HG02759 (cell line): ENCODE measurements at regions not wholly inside any gene's neighbourhood (a gene's known extent, or its start where the extent isn't known, plus 50 kb on each side); places are given as distances from the start of the nearest gene placed in this dataset.

Source experiments
- ATAC-seq: cut with Tn5 transposase; IDR thresholded peaks from one replicate; pipeline ENCODE4 v1.9.1; 2021; ENCODE audit warnings: mild to moderate bottlenecking, moderate library complexity; ENCODE audit not compliant: unreplicated experiment

- ATAC-seq: no peak
Observed at GRCh38 chr1:168782559-168783116, 53.6 kb upstream of the DPT start.

- no peak for ATAC-seq
Observed at GRCh38 chr1:168783458-168784210, 54.6 kb upstream of the DPT start.

GRCh38 chr1:168786476-168787330 is 57.7 kb upstream of the DPT start:
- no peak for ATAC-seq

- ATAC-seq: no peak
Observed at GRCh38 chr1:168788258-168788657, 59.3 kb upstream of the DPT start.

- no peak for ATAC-seq
Observed at GRCh38 chr1:168789501-168789900, 60.5 kb upstream of the DPT start.

- ATAC-seq: no peak
Observed at GRCh38 chr1:168792142-168792541, 63.1 kb upstream of the DPT start.

GRCh38 chr1:168792592-168793125 is 63.7 kb upstream of the DPT start:
- ATAC-seq: no peak

GRCh38 chr1:168794057-168794456 is 65.1 kb upstream of the DPT start:
- ATAC-seq: no peak

GRCh38 chr1:168795681-168796080 is 66.7 kb upstream of the DPT start:
- ATAC-seq: no peak

- ATAC-seq: no peak
Observed at GRCh38 chr1:168799927-168800605, 71.1 kb upstream of the DPT start.

- ATAC-seq: no peak
Observed at GRCh38 chr1:168801032-168801745, 72.2 kb upstream of the DPT start.

GRCh38 chr1:168803806-168804510 is 75.0 kb upstream of the DPT start:
- ATAC-seq: no peak

GRCh38 chr1:168806952-168807351 is 77.9 kb upstream of the DPT start:
- no peak for ATAC-seq

GRCh38 chr1:168811176-168811575 is 82.2 kb upstream of the DPT start:
- no peak for ATAC-seq

GRCh38 chr1:168819668-168820067 is 90.7 kb upstream of the DPT start:
- no peak for ATAC-seq

- ATAC-seq: no peak
Observed at GRCh38 chr1:168821434-168821833, 92.4 kb upstream of the DPT start.

- no peak for ATAC-seq
Observed at GRCh38 chr1:168822911-168823310, 93.9 kb upstream of the DPT start.

GRCh38 chr1:168823988-168824387 is 95.0 kb upstream of the DPT start:
- ATAC-seq: no peak

- no peak for ATAC-seq
Observed at GRCh38 chr1:168824418-168825065, 95.5 kb upstream of the DPT start.
